CD4-positive, CD25-positive, alpha-beta regulatory T cell (primary cell): ENCODE measurements at regions not wholly inside any gene's neighbourhood (a gene's known extent, or its start where the extent isn't known, plus 50 kb on each side); places are given as distances from the start of the nearest gene placed in this dataset.

Source experiments
- ATAC-seq, 2 donors: fragments of 150-1000 bp; cut with Tn5 transposase; one replicate each; pipeline ENCODE4 v1.10.0; 2021; ENCODE audit warnings: low read depth in 2 of 2, moderate number of reproducible peaks in 2 of 2, moderate library complexity in 1 of 2
- DNase-seq, 3 donors: peaks; one replicate each; pipeline versions ENCODE4 v3.0.0 to v3.0.0-alpha.2; 2012 to 2022; ENCODE audit warnings: mixed read lengths in 1 of 3
- H3K27ac ChIP-seq: one replicate; pipeline ENCODE4 v1.7.0; 2013; ENCODE audit warnings: mild to moderate bottlenecking, low read length; ENCODE audit not compliant: insufficient read depth, poor library complexity, severe bottlenecking
- H3K27me3 ChIP-seq: one replicate; pipeline ENCODE4 v1.7.0; 2013; ENCODE audit warnings: low read length; ENCODE audit not compliant: control insufficient read depth, insufficient read depth
- H3K36me3 ChIP-seq: one replicate; pipeline ENCODE4 v1.7.0; 2013; ENCODE audit warnings: mild to moderate bottlenecking, low read length, moderate library complexity; ENCODE audit not compliant: control insufficient read depth, insufficient read depth
- H3K4me1 ChIP-seq: 2 replicates; pipeline ENCODE4 v1.7.0; 2013; ENCODE audit warnings: mild to moderate bottlenecking, low read length; ENCODE audit not compliant: insufficient read depth, control insufficient read depth, poor library complexity, severe bottlenecking
- H3K4me3 ChIP-seq: one replicate; pipeline ENCODE4 v1.7.0; 2013; ENCODE audit warnings: low read depth, mild to moderate bottlenecking, low read length, moderate library complexity
- H3K9me3 ChIP-seq, 2 experiments: 1 replicate in 1 of 2; 2 replicates in 1 of 2; pipeline ENCODE4 v1.7.0; 2013; ENCODE audit warnings: low read length in 2 of 2, mild to moderate bottlenecking in 1 of 2, moderate library complexity in 1 of 2; ENCODE audit not compliant: control insufficient read depth in 2 of 2
- H3K27ac Mint-ChIP-seq, 3 donors: one replicate each; pipeline ENCODE4 v1.8.0; 2020 to 2022; ENCODE audit warnings: mild to moderate bottlenecking in 3 of 3, mixed read lengths in 3 of 3, moderate library complexity in 2 of 3
- H3K27me3 Mint-ChIP-seq: one replicate; pipeline ENCODE4 v1.8.0; 2022; ENCODE audit warnings: mild to moderate bottlenecking, mixed read lengths
- H3K36me3 Mint-ChIP-seq: one replicate; pipeline ENCODE4 v1.8.0; 2020; ENCODE audit warnings: mixed read lengths
- H3K4me1 Mint-ChIP-seq, 4 donors: one replicate each; pipeline ENCODE4 v1.8.0; 2020 to 2022; ENCODE audit warnings: mixed read lengths in 4 of 4, mild to moderate bottlenecking in 1 of 4
- H3K4me3 Mint-ChIP-seq, 4 donors: one replicate each; pipeline ENCODE4 v1.8.0; 2020 to 2022; ENCODE audit warnings: mild to moderate bottlenecking in 4 of 4, mixed read lengths in 4 of 4, moderate library complexity in 3 of 4
- H3K9me3 Mint-ChIP-seq, 7 donors: one replicate each; pipeline ENCODE4 v1.8.0; 2020 to 2022; ENCODE audit warnings: mixed read lengths in 7 of 7, mild to moderate bottlenecking in 3 of 7, moderate library complexity in 2 of 7

DNA sequence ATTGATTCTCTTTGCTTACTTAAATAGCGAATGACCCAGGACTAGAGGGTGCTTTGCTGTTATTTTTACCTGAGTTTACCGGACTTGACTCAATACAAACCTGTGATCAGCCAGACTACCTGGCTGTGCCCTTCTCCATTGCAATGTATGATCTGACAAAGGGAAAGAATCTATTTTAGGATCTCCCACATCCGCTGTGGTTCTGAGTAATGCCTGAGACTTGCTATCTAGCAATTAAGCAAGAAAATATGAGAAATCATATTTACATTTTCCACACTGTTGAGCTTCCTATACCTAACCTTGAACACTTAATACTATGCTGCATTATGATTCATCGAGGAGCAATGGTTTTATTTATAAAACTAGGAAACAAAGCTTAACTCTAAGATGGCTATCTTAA lies 215.2 kb downstream of the RAD51AP2 start:
- H3K9me3 Mint-ChIP-seq = peaks cover 0 to 11% (median 5%) of the 10 kb centered on the region in 7 donors
- no peak overlapping the region for H3K27ac Mint-ChIP-seq

DNA sequence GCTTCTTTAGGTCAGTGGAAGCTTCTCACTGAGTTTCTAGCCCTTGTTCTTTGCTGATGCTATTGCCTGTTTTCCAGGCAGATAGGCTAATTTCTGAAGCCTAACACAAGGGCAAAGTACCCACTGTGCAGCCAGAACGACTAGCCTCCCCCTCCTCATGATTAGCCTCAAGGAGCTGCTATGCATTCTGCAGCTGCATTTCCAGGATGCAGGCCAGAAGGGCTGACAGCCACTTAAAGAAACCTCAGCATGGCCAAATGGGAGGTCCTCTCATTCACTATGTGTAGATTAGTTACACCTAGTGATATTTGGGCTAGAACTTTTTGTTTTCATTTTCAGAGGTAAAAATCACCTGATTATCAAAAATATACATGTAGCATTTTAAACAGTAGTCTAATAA lies 216.0 kb downstream of the RAD51AP2 start:
- H3K36me3 ChIP-seq = no peaks in the 10 kb centered on the region
- no peak overlapping the region for H3K4me3 ChIP-seq
- ATAC-seq (no peak), DNase-seq (no peak)
- no peaks in the 10 kb centered on the region for H3K4me1 ChIP-seq
- no peaks in the 10 kb centered on the region for H3K9me3 ChIP-seq
- H3K27ac Mint-ChIP-seq = no peak overlapping the region
- no peaks in the 10 kb centered on the region for H3K27me3 Mint-ChIP-seq
- H3K9me3 Mint-ChIP-seq = peaks cover 0 to 11% (median 5%) of the 10 kb centered on the region in 7 donors
- no peaks in the 10 kb centered on the region for H3K27me3 ChIP-seq
- H3K27ac ChIP-seq = no peak overlapping the region
- H3K4me1 Mint-ChIP-seq = no peaks in the 10 kb centered on the region
- H3K4me3 Mint-ChIP-seq = no peak overlapping the region
- H3K36me3 Mint-ChIP-seq = no peaks in the 10 kb centered on the region

More for the DNA sequence above, 215.2 kb downstream of the RAD51AP2 start:
- H3K4me1 Mint-ChIP-seq = no peaks in the 10 kb centered on the region
- no peak overlapping the region for H3K4me3 ChIP-seq
- ATAC-seq = no peak
- H3K4me1 ChIP-seq = no peaks in the 10 kb centered on the region
- DNase-seq = no peak
- no peaks in the 10 kb centered on the region for H3K36me3 ChIP-seq
- no peaks in the 10 kb centered on the region for H3K27me3 Mint-ChIP-seq
- no peak overlapping the region for H3K4me3 Mint-ChIP-seq
- H3K9me3 ChIP-seq = no peaks in the 10 kb centered on the region
- no peaks in the 10 kb centered on the region for H3K36me3 Mint-ChIP-seq
- H3K27me3 ChIP-seq = no peaks in the 10 kb centered on the region
- no peak overlapping the region for H3K27ac ChIP-seq

DNA sequence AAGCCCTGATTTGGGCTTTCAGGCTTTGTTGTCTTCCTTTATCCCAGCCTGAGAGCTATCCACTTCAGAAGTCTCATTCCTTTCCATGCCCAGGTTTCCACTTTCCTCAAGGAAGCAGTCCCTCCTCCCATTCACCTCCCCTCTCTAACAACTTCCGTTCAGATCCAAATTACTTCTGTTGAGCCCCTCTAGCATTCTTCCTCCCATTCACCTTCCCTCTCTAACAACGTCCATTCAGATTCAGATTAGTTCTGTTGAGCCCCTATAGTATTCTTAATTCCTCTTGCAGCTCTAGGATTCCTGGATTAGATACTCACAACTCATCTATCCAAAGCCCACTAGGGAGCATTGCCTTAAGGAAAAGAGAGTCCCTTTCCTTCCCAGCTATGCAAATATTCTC lies 216.8 kb downstream of the RAD51AP2 start:
- Histone ChIP-seq H3K27ac (no peak overlapping the region), H3K9me3 (no peaks in the 10 kb centered on the region), H3K4me1 (no peaks in the 10 kb centered on the region), H3K36me3 (no peaks in the 10 kb centered on the region), H3K4me3 (no peak overlapping the region), H3K27me3 (no peaks in the 10 kb centered on the region)
- H3K4me1 Mint-ChIP-seq = no peaks in the 10 kb centered on the region
- peaks cover 0 to 10% (median 5%) of the 10 kb centered on the region in 7 donors for H3K9me3 Mint-ChIP-seq
- no peaks in the 10 kb centered on the region for H3K27me3 Mint-ChIP-seq
- DNase-seq (no peak), ATAC-seq (no peak)
- no peaks in the 10 kb centered on the region for H3K36me3 Mint-ChIP-seq
- peak overlapping the region in 1 of 4 donors; percentile 10 for H3K4me3 Mint-ChIP-seq
- no peak overlapping the region for H3K27ac Mint-ChIP-seq

DNA sequence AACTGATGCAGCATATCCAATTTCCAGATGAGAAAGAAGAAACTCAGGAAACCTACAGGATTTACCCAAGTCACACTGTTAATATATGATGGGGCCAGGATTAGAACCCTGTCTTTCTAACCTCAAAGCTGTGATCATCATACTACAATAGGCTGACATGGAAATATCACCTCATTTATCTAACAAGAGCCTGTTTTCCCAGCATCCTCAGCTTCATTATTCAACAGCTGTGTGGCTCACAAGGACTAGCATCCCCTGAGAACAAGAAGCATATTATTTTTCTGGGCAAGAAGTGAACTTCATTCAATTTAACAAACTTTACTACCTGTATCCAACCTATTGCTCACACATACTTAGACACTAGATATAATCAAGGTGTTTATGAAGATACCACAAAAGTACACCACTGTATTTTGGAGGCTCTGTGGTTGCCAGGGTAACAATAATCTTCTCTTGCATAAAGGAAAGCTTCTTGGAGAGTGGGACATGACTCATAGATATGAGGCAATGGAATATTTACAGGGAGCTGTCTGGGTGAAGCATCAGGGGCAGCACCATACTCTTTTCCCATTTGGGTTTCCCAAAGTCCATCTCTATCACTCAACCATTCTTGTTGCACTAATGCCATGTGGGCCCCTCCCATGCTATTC lies 218.2 kb downstream of the RAD51AP2 start:
- no peak for ATAC-seq
- no peaks in the 10 kb centered on the region for H3K36me3 ChIP-seq
- H3K36me3 Mint-ChIP-seq = no peaks in the 10 kb centered on the region
- H3K27ac Mint-ChIP-seq = no peak overlapping the region
- no peak overlapping the region for H3K27ac ChIP-seq
- H3K9me3 Mint-ChIP-seq = peaks cover 0 to 10% (median 5%) of the 10 kb centered on the region in 7 donors
- no peak for DNase-seq
- H3K9me3 ChIP-seq = no peaks in the 10 kb centered on the region
- H3K4me1 ChIP-seq = no peaks in the 10 kb centered on the region
- no peaks in the 10 kb centered on the region for H3K4me1 Mint-ChIP-seq
- no peak overlapping the region for H3K4me3 ChIP-seq
- no peak overlapping the region for H3K4me3 Mint-ChIP-seq
- no peaks in the 10 kb centered on the region for H3K27me3 Mint-ChIP-seq
- H3K27me3 ChIP-seq = no peaks in the 10 kb centered on the region

DNA sequence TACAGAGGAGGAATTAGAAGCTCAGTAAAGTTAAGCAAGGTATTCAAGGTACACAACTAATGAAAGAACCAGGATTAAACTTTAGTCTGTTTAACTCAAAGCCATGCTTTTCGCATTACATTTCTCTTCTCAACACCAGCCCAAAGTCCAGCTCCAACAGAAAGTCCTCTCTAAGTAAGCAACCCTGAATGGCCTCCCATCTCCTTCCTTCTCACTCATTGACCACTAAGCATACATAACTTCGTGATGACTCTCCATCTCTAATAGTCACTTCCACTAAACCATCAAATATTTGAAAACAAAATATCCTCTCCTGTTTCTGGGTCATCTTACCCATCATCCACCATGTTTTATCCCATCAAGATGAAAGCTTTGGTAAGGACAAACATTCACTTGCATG lies 219.8 kb downstream of the RAD51AP2 start:
- Mint-ChIP-seq H3K4me1 (no peaks in the 10 kb centered on the region), H3K9me3 (peaks cover 0 to 10% (median 5%) of the 10 kb centered on the region in 7 donors), H3K36me3 (no peaks in the 10 kb centered on the region), H3K27ac (no peak overlapping the region), H3K4me3 (no peak overlapping the region), H3K27me3 (no peaks in the 10 kb centered on the region)
- H3K27ac ChIP-seq = no peak overlapping the region
- no peaks in the 10 kb centered on the region for H3K4me1 ChIP-seq
- ATAC-seq = no peak
- no peak overlapping the region for H3K4me3 ChIP-seq
- no peaks in the 10 kb centered on the region for H3K36me3 ChIP-seq
- no peaks in the 10 kb centered on the region for H3K27me3 ChIP-seq
- H3K9me3 ChIP-seq = no peaks in the 10 kb centered on the region
- no peak for DNase-seq

DNA sequence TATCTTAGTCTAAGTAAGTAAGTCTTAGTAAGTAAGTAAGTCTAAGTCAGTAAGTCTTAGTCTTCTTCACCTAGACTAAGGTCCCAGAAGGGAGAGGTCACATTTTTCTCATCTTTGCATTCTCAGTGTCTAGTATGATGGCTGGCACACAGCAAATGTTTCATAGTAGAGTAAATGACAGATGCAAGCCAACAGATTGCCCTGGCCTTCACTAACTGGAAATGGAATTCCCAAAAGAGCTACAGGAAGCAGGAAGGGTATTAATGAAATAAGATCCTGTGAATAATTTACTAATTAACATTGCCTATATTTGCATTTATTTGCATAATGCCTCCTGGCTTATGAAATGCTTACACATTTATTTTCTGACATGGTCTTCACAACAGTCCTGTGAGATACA lies 221.6 kb downstream of the RAD51AP2 start:
- no peak overlapping the region for H3K4me3 ChIP-seq
- Mint-ChIP-seq H3K36me3 (no peaks in the 10 kb centered on the region), H3K4me3 (no peak overlapping the region), H3K4me1 (no peaks in the 10 kb centered on the region), H3K27me3 (no peaks in the 10 kb centered on the region), H3K27ac (no peak overlapping the region), H3K9me3 (peaks cover 0 to 10% (median 4%) of the 10 kb centered on the region in 7 donors)
- no peaks in the 10 kb centered on the region for H3K27me3 ChIP-seq
- H3K27ac ChIP-seq = no peak overlapping the region
- ATAC-seq (no peak), DNase-seq (no peak)
- H3K4me1 ChIP-seq = no peaks in the 10 kb centered on the region
- H3K9me3 ChIP-seq = no peaks in the 10 kb centered on the region
- no peaks in the 10 kb centered on the region for H3K36me3 ChIP-seq

DNA sequence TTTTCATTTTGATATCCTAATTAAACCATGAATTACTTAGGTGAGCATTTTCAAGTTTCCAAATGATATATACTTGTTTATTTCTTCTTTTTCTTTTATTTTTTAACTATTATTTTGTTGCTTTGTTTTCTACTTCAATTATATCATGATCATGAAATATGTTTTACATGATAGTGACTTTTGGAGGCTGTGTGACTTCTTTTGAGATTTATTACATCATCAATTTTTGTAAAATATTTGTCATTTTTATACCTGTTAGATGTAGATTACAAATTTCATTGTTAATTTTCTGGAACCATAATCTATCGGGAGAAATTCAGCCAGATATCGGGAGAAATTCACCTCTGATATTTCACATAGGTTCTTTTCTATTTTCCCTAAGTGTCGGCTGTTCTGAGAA lies 228.6 kb downstream of the RAD51AP2 start:
- Histone ChIP-seq H3K9me3 (no peaks in the 10 kb centered on the region), H3K4me3 (no peak overlapping the region), H3K4me1 (no peaks in the 10 kb centered on the region), H3K27ac (no peak overlapping the region), H3K27me3 (no peaks in the 10 kb centered on the region), H3K36me3 (no peaks in the 10 kb centered on the region)
- no peak for ATAC-seq
- Mint-ChIP-seq H3K9me3 (peaks cover 0 to 8% (median 0%) of the 10 kb centered on the region in 7 donors), H3K4me1 (no peaks in the 10 kb centered on the region), H3K27me3 (no peaks in the 10 kb centered on the region), H3K27ac (no peak overlapping the region), H3K4me3 (no peak overlapping the region), H3K36me3 (no peaks in the 10 kb centered on the region)
- no peak for DNase-seq

DNA sequence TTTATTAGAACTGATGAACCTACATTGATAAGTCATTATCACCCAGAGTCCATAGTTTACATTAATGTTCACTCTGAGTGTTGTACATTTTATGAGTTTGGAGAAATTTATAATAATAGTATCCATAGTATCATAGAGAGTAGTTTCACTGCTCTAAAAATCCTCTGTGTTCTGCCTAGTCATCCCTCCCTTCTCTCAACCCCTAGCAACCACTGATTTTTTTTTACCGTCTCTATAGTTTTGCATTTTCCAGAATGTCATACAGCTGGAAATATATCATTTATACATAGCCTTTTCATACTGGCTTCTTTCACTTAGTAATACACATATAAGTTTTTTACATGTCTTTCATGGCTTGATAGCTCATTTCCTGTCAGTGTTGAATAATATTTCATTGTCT lies 231.1 kb downstream of the RAD51AP2 start:
- Mint-ChIP-seq H3K27me3 (no peaks in the 10 kb centered on the region), H3K4me3 (no peak overlapping the region), H3K4me1 (no peaks in the 10 kb centered on the region), H3K27ac (no peak overlapping the region), H3K9me3 (peaks cover 0 to 8% (median 3%) of the 10 kb centered on the region in 7 donors), H3K36me3 (no peaks in the 10 kb centered on the region)
- DNase-seq (no peak), ATAC-seq (no peak)
- Histone ChIP-seq H3K36me3 (no peaks in the 10 kb centered on the region), H3K4me3 (no peak overlapping the region), H3K9me3 (no peaks in the 10 kb centered on the region), H3K27ac (no peak overlapping the region), H3K4me1 (no peaks in the 10 kb centered on the region), H3K27me3 (no peaks in the 10 kb centered on the region)
